A549 (cell line): ENCODE measurements at regions not wholly inside any gene's neighbourhood (a gene's known extent, or its start where the extent isn't known, plus 50 kb on each side); places are given as distances from the start of the nearest gene placed in this dataset.

ENCODE experiments used
- CTCF ChIP-seq: fragments of >200 bp; sonication (Bioruptor Twin); formaldehyde crosslinking; IDR thresholded peaks from 3 replicates; pipeline ENCODE4 v1.5.1; 2016
- E2F6 ChIP-seq: IDR thresholded peaks from 2 replicates; pipeline ENCODE4 v1.6.1; 2012; ENCODE audit warnings: low read depth, borderline replicate concordance
- HOXB13 ChIP-seq: fragments of 250-450 bp; sonication (Bioruptor Pico); IDR thresholded peaks from 2 replicates; pipeline ENCODE4 v1.5.0; 2020; ENCODE audit warnings: low read depth, mild to moderate bottlenecking, moderate library complexity
- POLR2A ChIP-seq: IDR thresholded peaks from 2 replicates; pipeline ENCODE4 v1.6.1; 2012; ENCODE audit warnings: mild to moderate bottlenecking, low read length
- TF ChIP-seq, protein P1 (sequence below): IDR thresholded peaks from 2 replicates; pipeline ENCODE4 v1.6.1; 2012

- TF ChIP-seq, protein P1, sequence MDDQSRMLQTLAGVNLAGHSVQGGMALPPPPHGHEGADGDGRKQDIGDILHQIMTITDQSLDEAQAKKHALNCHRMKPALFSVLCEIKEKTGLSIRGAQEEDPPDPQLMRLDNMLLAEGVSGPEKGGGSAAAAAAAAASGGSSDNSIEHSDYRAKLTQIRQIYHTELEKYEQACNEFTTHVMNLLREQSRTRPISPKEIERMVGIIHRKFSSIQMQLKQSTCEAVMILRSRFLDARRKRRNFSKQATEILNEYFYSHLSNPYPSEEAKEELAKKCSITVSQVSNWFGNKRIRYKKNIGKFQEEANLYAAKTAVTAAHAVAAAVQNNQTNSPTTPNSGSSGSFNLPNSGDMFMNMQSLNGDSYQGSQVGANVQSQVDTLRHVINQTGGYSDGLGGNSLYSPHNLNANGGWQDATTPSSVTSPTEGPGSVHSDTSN = no peak
- TF ChIP-seq CTCF (no peak), E2F6 (no peak), POLR2A (no peak), HOXB13 (CRISPR knock-in tag) (no peak)
These were observed 337.2 kb upstream of the ANKRD30A start for GRCh38 chr10:36788152-36788551.
